GM21786 (cell line): ENCODE measurements at regions not wholly inside any gene's neighbourhood (a gene's known extent, or its start where the extent isn't known, plus 50 kb on each side); places are given as distances from the start of the nearest gene placed in this dataset.

Experiments
- ATAC-seq: cut with Tn5 transposase; IDR thresholded peaks from one replicate; pipeline ENCODE4 v1.9.1; 2021; ENCODE audit not compliant: unreplicated experiment

- ATAC-seq = no peak
Observed at GRCh38 chr3:99240700-99241099, 339.2 kb upstream of the DCBLD2 start.

DNA sequence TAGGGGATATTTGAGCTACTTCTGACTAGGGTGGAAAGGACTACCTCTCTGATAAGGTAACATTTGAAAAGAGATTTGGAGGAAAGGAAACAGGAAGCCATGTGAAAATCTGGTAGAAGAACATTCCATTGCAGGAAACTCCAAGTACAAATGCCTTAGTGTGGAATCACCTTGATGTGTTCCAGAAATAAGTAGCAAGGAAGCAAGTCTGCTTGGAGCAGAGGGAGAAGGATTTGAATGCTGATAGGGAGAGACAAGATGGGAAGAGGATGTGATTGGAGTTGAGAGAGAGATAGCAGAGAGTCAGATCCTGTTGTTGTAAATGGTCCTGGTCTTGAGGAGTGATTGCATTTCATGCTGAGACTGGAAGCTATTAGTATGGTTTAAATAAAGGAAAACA lies 335.1 kb upstream of the DCBLD2 start:
- no peak for ATAC-seq

DNA sequence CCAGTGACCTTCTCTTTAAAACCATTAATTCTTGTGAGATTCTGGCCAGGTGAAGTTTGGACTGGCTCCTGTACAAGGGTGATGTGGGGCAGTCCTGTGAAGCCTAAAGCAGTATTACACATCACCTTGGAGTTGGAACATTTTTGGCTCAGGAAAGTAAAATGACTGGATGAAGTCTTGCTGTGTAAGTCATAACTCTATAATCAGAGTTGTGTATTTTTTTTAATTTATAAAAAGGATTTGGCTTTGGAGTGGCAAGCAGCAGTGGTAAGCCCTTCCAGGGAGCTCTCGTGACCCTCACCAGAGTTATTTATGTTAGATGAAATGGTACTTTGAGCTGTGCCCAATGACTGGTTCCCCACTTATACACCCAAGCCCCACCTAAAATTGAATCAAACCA lies 331.2 kb upstream of the DCBLD2 start:
- no peak for ATAC-seq

- no peak for ATAC-seq
Observed at GRCh38 chr3:99218468-99218867, 317.0 kb upstream of the DCBLD2 start.

GRCh38 chr3:99212969-99213368 lies 311.5 kb upstream of the DCBLD2 start:
- ATAC-seq = no peak

- no peak for ATAC-seq
Observed at GRCh38 chr3:99211309-99211708, 309.8 kb upstream of the DCBLD2 start.

GRCh38 chr3:99199021-99199420 lies 297.5 kb upstream of the DCBLD2 start:
- ATAC-seq = no peak

DNA sequence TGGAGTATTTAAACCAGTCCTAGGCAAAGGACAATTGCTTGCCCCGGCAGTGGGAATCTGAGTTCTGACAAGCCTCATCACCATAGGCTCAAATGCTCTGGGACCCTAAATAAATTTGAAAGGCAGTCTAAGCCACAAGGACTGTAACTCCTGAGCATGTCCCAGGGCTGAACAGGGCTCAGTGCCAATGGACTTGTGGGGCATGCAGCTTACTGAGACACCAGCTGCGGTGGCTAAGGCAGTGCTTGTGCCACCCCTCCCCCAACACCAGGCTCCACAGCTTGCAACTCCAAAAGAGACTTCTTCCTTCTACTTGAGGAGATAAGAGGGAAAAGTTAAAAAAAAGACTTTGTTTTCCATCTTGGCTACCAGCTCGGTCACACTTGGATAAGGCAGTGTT lies 289.7 kb upstream of the DCBLD2 start:
- no peak for ATAC-seq

DNA sequence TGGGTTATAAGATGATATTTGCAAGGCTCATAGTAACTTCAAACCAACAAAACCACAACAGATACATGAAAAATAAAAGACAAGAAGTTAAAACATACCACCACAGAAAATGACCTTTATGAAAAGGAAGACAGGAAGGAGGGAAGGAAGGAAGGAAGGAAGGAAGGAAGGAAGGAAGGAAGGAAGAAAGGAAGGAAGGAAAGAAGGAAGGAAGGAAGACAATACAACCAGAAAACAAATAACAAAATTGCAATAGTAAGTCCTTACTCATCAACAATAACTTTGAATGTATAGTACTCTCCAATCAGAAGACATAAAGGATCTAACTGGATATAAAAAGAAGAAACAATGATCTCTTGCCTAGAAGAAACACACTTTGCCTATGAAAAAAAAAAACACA lies 287.4 kb upstream of the DCBLD2 start:
- no peak for ATAC-seq

GRCh38 chr3:99186016-99186415 lies 284.5 kb upstream of the DCBLD2 start:
- no peak for ATAC-seq

DNA sequence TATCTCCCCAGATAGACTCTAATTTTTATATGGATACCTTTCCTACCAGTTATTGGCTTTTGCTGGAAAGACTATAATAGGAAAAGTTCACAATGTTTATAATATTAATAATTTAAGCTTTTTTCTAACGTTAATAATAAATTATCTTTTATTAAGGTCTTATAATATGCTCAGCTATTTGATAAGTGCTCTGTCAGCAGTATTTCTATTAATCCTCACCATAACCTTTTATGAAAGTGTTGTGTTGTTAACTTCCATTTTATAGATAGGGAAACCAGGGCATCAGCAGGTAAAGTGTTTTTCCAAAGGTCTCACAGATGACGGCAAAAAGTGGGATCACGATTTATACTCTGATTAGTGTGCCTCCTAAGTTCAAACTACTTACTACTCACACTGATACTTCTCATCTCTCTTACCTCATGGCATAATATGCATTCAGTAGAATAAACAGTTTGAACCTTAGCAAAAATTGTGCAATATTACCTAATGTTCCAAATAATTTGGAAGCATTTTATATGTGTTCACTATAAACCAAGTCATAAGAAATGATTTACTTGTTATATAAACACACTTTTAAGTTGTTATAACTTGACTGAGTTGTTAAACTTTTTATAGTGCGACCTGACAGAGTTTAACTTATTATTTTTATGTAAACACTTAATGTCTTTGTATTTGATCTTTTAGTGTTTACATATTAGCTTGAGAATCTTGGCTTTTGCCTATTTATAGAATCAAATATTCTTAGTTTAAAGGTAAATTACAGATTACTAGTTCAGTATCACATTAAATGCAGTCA lies 274.9 kb upstream of the DCBLD2 start:
- ATAC-seq = no peak

- no peak for ATAC-seq
Observed at GRCh38 chr3:99175276-99175812, 273.8 kb upstream of the DCBLD2 start.

DNA sequence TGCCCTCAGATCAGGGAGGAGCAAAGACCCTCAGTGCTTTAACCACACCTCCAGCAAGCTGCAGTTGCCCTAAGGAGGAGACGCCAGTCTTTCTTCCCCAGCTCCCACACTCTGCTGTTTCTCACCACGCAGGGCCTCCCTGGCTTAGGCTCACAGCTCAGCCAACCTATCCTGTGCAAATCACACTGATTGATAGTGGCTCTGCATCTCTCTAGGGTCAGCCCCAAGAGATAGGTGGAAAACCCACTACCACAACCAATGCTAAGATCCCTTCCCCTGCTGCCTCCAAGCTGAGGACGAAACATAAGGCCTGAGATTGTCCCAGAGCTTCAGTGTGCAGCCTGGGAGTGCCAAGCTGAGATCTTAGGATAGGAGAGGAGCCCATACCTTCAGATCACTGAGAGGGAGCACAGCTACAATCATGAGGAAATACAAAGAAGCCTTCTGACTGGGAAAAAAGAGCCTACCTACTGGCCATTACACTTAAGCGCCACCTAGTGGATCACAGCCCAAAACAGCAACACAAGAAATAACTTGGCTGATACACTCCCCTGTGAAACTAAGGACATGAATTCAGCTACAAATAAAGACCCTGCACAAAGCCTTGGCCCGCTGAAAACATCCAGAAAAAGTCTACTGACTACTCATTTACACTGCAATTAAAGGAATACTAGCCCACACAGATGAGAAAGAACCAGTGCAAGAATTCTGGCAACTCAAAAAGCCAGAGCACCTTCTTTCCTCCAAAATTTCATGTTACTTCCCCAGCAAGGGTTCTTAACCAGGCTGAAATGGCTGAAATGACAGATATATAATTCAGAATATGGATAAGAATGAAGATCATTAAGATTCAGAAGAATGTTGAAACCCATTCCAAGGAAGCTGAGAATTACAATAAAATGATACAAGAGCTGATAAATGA lies 271.5 kb upstream of the DCBLD2 start:
- peak; percentile 79 for ATAC-seq

- ATAC-seq = no peak
Observed at GRCh38 chr3:99171800-99172199, 270.3 kb upstream of the DCBLD2 start.

- no peak for ATAC-seq
Observed at GRCh38 chr3:99170867-99171517, 269.5 kb upstream of the DCBLD2 start.

- ATAC-seq = no peak
Observed at GRCh38 chr3:99167071-99167470, 265.6 kb upstream of the DCBLD2 start.

- ATAC-seq = no peak
Observed at GRCh38 chr3:99163314-99163713, 261.8 kb upstream of the DCBLD2 start.

DNA sequence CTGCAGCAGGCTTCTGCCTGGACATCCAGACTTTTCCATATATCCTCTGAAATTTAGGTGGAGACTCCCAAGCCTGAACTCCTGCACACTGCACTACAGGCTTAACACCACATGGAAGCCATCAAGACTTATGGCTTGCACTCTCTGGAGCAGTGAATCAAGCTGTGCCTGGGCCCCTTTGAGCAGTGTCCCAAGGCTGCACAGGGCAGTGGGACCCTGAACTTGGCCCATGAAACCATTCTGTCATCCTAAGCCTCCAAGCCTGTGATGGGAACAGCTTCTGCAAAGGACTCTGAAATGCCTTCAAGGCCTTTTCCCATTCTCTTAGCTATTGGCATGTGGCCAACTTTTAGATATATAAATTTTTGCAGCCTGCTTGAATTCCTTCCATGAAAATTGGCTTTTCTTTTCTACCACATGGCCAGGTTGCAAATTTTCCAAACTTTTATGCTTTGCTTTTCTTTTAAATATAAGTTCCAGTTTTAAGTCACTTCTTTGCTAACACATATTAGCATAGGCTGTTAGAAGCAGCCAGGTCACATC lies 257.8 kb upstream of the DCBLD2 start:
- no peak for ATAC-seq

- no peak for ATAC-seq
Observed at GRCh38 chr3:99145031-99145430, 243.5 kb upstream of the DCBLD2 start.

DNA sequence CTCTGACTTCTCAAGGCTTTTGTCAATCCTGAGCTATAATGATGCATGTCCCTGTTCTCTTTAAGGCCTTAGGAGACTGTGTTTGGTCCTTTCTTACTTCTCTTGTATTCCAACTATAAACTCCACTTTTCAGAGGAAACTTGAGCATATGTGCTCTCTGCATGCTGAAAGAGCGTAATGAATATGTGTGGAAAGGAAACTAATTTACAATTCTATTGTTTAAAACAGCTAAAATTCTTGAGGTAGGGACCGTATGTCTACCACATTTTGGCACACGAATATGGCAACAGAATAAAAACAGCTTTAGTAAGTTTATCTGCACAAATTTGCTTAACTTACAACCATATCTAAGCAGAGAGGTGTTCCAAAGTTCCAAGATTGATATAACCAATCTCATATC lies 242.0 kb upstream of the DCBLD2 start:
- no peak for ATAC-seq

- ATAC-seq = no peak
Observed at GRCh38 chr3:99134986-99135385, 233.5 kb upstream of the DCBLD2 start.
